WI38 (cell line): ENCODE measurements at regions not wholly inside any gene's neighbourhood (a gene's known extent, or its start where the extent isn't known, plus 50 kb on each side); places are given as distances from the start of the nearest gene placed in this dataset.

Source experiments
- H3K4me3 ChIP-seq: 2 replicates; pipeline ENCODE4 v1.5.1; 2011; ENCODE audit warnings: low read depth, mild to moderate bottlenecking, control low read depth, low read length
- CTCF ChIP-seq: IDR thresholded peaks from 2 replicates; pipeline ENCODE4 v1.5.1; 2012; ENCODE audit warnings: low read depth, mild to moderate bottlenecking, control low read depth, low read length

DNA sequence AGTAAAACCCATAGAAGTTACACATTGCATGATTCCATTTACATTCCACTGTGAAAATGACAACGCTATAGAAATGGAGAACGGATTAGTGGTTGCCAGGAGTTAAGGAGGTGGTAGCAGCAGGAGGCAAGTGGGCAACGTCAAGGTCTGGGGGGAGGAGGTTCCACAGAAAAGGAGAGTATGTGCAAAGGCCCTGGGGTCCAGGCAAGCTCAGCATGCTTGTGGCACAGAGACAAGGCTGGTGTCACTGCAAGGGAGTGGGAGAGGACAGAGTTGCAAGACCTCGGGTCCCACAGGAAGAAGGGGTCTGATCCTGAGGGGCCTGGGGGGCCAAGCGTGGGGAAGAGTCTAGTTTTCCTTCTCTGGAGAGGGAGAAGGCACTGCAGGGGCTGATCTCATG is 240.8 kb downstream of the MN1 start:
- no peak for TF ChIP-seq CTCF
- H3K4me3 ChIP-seq = no peak overlapping the region

- H3K4me3 ChIP-seq = no peak overlapping the region
- no peak for TF ChIP-seq CTCF
Observed at GRCh38 chr22:27561286-27561904, 240.2 kb downstream of the MN1 start.

DNA sequence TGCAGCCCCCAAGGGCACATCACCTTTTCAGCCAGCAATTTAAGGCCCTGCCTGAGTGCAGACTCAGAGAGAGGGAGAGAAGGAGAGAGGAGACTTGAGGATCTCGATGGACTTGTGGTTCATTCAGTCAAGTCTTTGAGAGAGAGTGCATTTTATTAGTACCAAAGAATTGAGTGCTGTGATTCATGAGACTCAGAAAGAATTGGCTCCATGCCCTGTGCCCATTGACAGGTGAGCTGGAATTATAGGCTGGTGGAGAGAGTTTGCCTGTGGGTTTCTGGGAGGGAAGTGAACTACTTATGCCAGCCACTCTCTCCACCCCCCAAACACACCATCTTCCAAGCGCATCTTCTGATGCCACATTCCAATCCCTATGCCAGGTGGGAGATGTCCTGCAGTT is 236.8 kb downstream of the MN1 start:
- TF ChIP-seq CTCF = no peak
- H3K4me3 ChIP-seq = no peak overlapping the region

DNA sequence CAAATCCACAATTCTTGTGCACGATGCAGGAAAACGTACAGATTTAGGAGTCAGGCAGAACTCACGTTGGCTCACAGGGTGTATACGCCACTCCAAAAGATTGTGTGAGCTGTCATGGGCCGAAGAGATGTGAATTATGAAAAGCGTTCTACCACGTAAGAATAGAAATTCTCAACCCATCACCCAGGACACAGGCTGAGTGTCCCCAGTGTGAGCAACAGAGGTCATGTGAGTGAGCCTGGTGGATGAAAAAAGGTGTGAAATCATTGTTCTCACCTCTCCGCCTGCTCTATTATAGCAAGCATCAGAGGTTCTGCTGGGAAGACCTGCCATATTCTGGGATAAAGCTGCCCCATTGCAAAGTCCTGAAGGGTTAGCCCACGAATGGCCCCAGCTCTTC is 235.0 kb downstream of the MN1 start:
- TF ChIP-seq CTCF = no peak
- no peak overlapping the region for H3K4me3 ChIP-seq

DNA sequence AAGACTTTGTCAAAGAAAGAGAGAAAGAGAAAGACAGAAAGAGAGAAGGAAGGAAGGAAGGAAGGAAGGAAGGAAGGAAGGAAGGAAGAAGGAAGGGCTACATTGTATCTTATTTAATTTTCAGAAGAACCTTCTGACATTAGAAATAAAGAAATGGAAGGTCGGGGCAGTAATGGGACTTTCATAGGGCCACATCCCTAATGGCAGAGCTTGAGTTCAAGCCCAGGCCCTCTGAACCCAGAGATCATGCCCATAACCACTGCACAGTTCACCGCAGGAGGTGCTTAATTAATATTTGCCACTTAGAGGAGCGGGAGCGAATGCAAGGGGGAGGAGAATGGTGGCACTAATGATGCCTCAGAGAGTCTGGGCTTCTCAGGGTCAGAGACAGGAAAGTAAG is 233.3 kb downstream of the MN1 start:
- TF ChIP-seq CTCF = no peak
- no peak overlapping the region for H3K4me3 ChIP-seq

DNA sequence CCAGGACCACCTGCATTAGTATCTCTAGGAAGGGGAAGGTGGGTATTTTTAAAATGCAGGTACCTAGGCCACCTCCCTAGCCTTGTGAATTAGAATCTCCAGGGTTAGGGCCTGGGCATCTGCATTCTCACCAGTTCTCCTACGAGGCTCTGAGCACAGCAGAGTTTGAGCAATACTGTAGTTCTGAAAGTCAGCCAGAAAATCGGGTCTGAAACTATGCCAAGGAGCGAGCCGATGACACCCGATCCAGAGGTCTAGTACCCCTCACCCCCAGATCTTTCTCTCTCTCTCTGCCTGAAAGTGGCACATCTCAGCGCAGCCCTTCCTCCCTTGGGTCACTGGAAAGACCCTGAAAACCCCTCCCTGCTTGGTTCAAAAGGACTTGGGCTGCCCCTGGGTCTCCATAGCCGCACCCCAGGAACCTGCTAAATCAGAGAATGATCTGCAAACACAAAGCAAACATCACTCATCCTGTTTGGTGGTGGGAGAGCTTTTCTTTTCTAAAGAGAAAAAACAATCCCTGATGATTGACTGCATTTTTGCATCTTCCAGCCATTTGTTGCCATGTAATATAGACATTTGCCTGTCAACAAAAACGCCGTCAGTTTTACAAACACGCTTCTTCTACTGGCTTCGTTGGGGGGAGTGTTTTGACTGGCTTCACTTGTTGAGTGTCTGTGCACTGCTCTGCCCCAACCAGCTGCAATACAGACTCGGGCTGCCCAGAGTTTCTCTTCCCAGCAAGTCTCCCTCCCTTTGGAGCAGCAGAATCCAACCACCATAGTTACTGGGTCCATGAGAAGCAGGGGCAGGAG is 229.9 kb downstream of the MN1 start:
- no peak for TF ChIP-seq CTCF
- H3K4me3 ChIP-seq = no peak overlapping the region

GRCh38 chr22:27572278-27572666 is 229.3 kb downstream of the MN1 start:
- H3K4me3 ChIP-seq = no peak overlapping the region
- TF ChIP-seq CTCF = no peak
